ENCODE measurements at regions not wholly inside any gene's neighbourhood (a gene's known extent, or its start where the extent isn't known, plus 50 kb on each side); places are given as distances from the start of the nearest gene placed in this dataset.

- Histone ChIP-seq H2BK5ac (ENCODE audit: low read depth, low read length, poor library complexity, severe bottlenecking) (no peak overlapping the region), H2BK12ac (ENCODE audit: low read length in 2 of 2) (no peak overlapping the region), H3K9ac (ENCODE audit: low read length) (no peak overlapping the region), H3K18ac (ENCODE audit: low read depth in 1 of 2, low read length in 2 of 2) (no peak overlapping the region), H3K23ac (ENCODE audit: low read length in 2 of 2) (no peak overlapping the region), H4K91ac (ENCODE audit: low read length) (no peak overlapping the region), H3K4me3 (ENCODE audit: insufficient read depth in 1 of 2, low read depth in 1 of 2, low read length in 2 of 2) (no peak overlapping the region), H3K27ac (ENCODE audit: low read length, poor library complexity, severe bottlenecking) (no peak overlapping the region), H3K4me2 (ENCODE audit: low read length, poor library complexity, severe bottlenecking) (no peak overlapping the region), H2BK120ac (ENCODE audit: low read depth, low read length) (no peak overlapping the region), H3K4me1 (ENCODE audit: control insufficient read depth, insufficient read depth, low read depth, low read length) (no peaks in the 10 kb centered on the region), H4K8ac (ENCODE audit: low read length) (no peak overlapping the region), H3K14ac (ENCODE audit: low read length in 2 of 2) (no peak overlapping the region), H2BK15ac (ENCODE audit: low read depth, poor library complexity, severe bottlenecking) (no peak overlapping the region), H2AFZ (ENCODE audit: low read depth, low read length) (no peak overlapping the region), H3K4ac (ENCODE audit: low read depth in 1 of 2, low read length in 2 of 2) (no peak overlapping the region), H3K9me3 (ENCODE audit: control insufficient read depth, low read length) (peaks cover 36% of the 10 kb centered on the region), H3K27me3 (ENCODE audit: control insufficient read depth in 1 of 2, insufficient read depth in 1 of 2, low read length in 2 of 2) (no peaks in the 10 kb centered on the region), H2AK5ac (ENCODE audit: low read length, severe bottlenecking) (no peak overlapping the region), H3K79me1 (replicated peaks; ENCODE audit: low read length, poor library complexity, severe bottlenecking) (no peaks in the 10 kb centered on the region), H3K36me3 (ENCODE audit: control insufficient read depth in 1 of 2, insufficient read depth in 2 of 2, low read depth in 1 of 2, low read length in 2 of 2) (no peaks in the 10 kb centered on the region)
- 77% methylated on average over 3 of the region's 3 CpGs for WGBS
- DNase-seq, result no peak
Observed at GRCh38 chr14:101315802-101316296, 245.4 kb upstream of the DIO3 start.

GRCh38 chr14:101318271-101318670 lies 243.0 kb upstream of the DIO3 start:
- Histone ChIP-seq H3K4me3 (ENCODE audit: insufficient read depth in 1 of 2, low read depth in 1 of 2, low read length in 2 of 2) (no peak overlapping the region), H3K9me3 (ENCODE audit: control insufficient read depth, low read length) (peaks cover 54% of the 10 kb centered on the region), H2BK120ac (ENCODE audit: low read depth, low read length) (no peak overlapping the region), H2BK12ac (ENCODE audit: low read length in 2 of 2) (no peak overlapping the region), H3K27ac (ENCODE audit: low read length, poor library complexity, severe bottlenecking) (no peak overlapping the region), H3K4me1 (ENCODE audit: control insufficient read depth, insufficient read depth, low read depth, low read length) (no peaks in the 10 kb centered on the region), H3K14ac (ENCODE audit: low read length in 2 of 2) (no peak overlapping the region), H4K8ac (ENCODE audit: low read length) (no peak overlapping the region), H4K91ac (ENCODE audit: low read length) (no peak overlapping the region), H3K9ac (ENCODE audit: low read length) (no peak overlapping the region), H3K18ac (ENCODE audit: low read depth in 1 of 2, low read length in 2 of 2) (no peak overlapping the region), H2BK5ac (ENCODE audit: low read depth, low read length, poor library complexity, severe bottlenecking) (no peak overlapping the region), H3K4me2 (ENCODE audit: low read length, poor library complexity, severe bottlenecking) (no peak overlapping the region), H3K79me1 (replicated peaks; ENCODE audit: low read length, poor library complexity, severe bottlenecking) (no peaks in the 10 kb centered on the region), H2AK5ac (ENCODE audit: low read length, severe bottlenecking) (no peak overlapping the region), H3K27me3 (ENCODE audit: control insufficient read depth in 1 of 2, insufficient read depth in 1 of 2, low read length in 2 of 2) (no peaks in the 10 kb centered on the region), H2BK15ac (ENCODE audit: low read depth, poor library complexity, severe bottlenecking) (no peak overlapping the region), H3K4ac (ENCODE audit: low read depth in 1 of 2, low read length in 2 of 2) (no peak overlapping the region), H2AFZ (ENCODE audit: low read depth, low read length) (no peak overlapping the region), H3K36me3 (ENCODE audit: control insufficient read depth in 1 of 2, insufficient read depth in 2 of 2, low read depth in 1 of 2, low read length in 2 of 2) (no peaks in the 10 kb centered on the region), H3K23ac (ENCODE audit: low read length in 2 of 2) (no peak overlapping the region)
- no peak for DNase-seq
- 58% methylated on average over 4 of the region's 6 CpGs for WGBS

GRCh38 chr14:101320396-101320795 lies 240.9 kb upstream of the DIO3 start:
- DNase-seq, result no peak
- H2AK5ac ChIP-seq (ENCODE audit: low read length, severe bottlenecking), result no peak overlapping the region
- H2AFZ ChIP-seq (ENCODE audit: low read depth, low read length), result no peak overlapping the region
- no peak overlapping the region for H2BK12ac ChIP-seq (ENCODE audit: low read length in 2 of 2)
- no peak overlapping the region for H3K27ac ChIP-seq (ENCODE audit: low read length, poor library complexity, severe bottlenecking)
- H3K14ac ChIP-seq (ENCODE audit: low read length in 2 of 2), result no peak overlapping the region
- no peaks in the 10 kb centered on the region for H3K27me3 ChIP-seq (ENCODE audit: control insufficient read depth in 1 of 2, insufficient read depth in 1 of 2, low read length in 2 of 2)
- no peak overlapping the region for H3K18ac ChIP-seq (ENCODE audit: low read depth in 1 of 2, low read length in 2 of 2)
- no peak overlapping the region for H3K4ac ChIP-seq (ENCODE audit: low read depth in 1 of 2, low read length in 2 of 2)
- peaks cover 56% of the 10 kb centered on the region for H3K9me3 ChIP-seq (ENCODE audit: control insufficient read depth, low read length)
- no peak overlapping the region for H3K4me3 ChIP-seq (ENCODE audit: insufficient read depth in 1 of 2, low read depth in 1 of 2, low read length in 2 of 2)
- no CpG with 5 or more reads among the region's 1 CpG for WGBS
- H2BK120ac ChIP-seq (ENCODE audit: low read depth, low read length), result no peak overlapping the region
- H3K36me3 ChIP-seq (ENCODE audit: control insufficient read depth in 1 of 2, insufficient read depth in 2 of 2, low read depth in 1 of 2, low read length in 2 of 2), result no peaks in the 10 kb centered on the region
- no peaks in the 10 kb centered on the region for H3K4me1 ChIP-seq (ENCODE audit: control insufficient read depth, insufficient read depth, low read depth, low read length)
- H3K79me1 ChIP-seq (replicated peaks; ENCODE audit: low read length, poor library complexity, severe bottlenecking), result no peaks in the 10 kb centered on the region
- no peak overlapping the region for H4K91ac ChIP-seq (ENCODE audit: low read length)
- no peak overlapping the region for H3K4me2 ChIP-seq (ENCODE audit: low read length, poor library complexity, severe bottlenecking)
- H2BK15ac ChIP-seq (ENCODE audit: low read depth, poor library complexity, severe bottlenecking), result no peak overlapping the region
- H2BK5ac ChIP-seq (ENCODE audit: low read depth, low read length, poor library complexity, severe bottlenecking), result no peak overlapping the region
- no peak overlapping the region for H4K8ac ChIP-seq (ENCODE audit: low read length)
- no peak overlapping the region for H3K9ac ChIP-seq (ENCODE audit: low read length)
- no peak overlapping the region for H3K23ac ChIP-seq (ENCODE audit: low read length in 2 of 2)

- H3K9ac ChIP-seq (ENCODE audit: low read length), result no peak overlapping the region
- H2AFZ ChIP-seq (ENCODE audit: low read depth, low read length), result no peak overlapping the region
- no peaks in the 10 kb centered on the region for H3K79me1 ChIP-seq (replicated peaks; ENCODE audit: low read length, poor library complexity, severe bottlenecking)
- no peak overlapping the region for H3K4me2 ChIP-seq (ENCODE audit: low read length, poor library complexity, severe bottlenecking)
- no peak overlapping the region for H4K91ac ChIP-seq (ENCODE audit: low read length)
- H3K23ac ChIP-seq (ENCODE audit: low read length in 2 of 2), result no peak overlapping the region
- no peak overlapping the region for H2AK5ac ChIP-seq (ENCODE audit: low read length, severe bottlenecking)
- WGBS, result 16% methylated on average over 4 of the region's 5 CpGs
- H2BK120ac ChIP-seq (ENCODE audit: low read depth, low read length), result no peak overlapping the region
- no peak overlapping the region for H3K18ac ChIP-seq (ENCODE audit: low read depth in 1 of 2, low read length in 2 of 2)
- H3K4me3 ChIP-seq (ENCODE audit: insufficient read depth in 1 of 2, low read depth in 1 of 2, low read length in 2 of 2), result no peak overlapping the region
- H3K9me3 ChIP-seq (ENCODE audit: control insufficient read depth, low read length), result peaks cover 44% of the 10 kb centered on the region
- no peak overlapping the region for H2BK12ac ChIP-seq (ENCODE audit: low read length in 2 of 2)
- H3K14ac ChIP-seq (ENCODE audit: low read length in 2 of 2), result no peak overlapping the region
- no peaks in the 10 kb centered on the region for H3K27me3 ChIP-seq (ENCODE audit: control insufficient read depth in 1 of 2, insufficient read depth in 1 of 2, low read length in 2 of 2)
- H3K36me3 ChIP-seq (ENCODE audit: control insufficient read depth in 1 of 2, insufficient read depth in 2 of 2, low read depth in 1 of 2, low read length in 2 of 2), result no peaks in the 10 kb centered on the region
- H2BK15ac ChIP-seq (ENCODE audit: low read depth, poor library complexity, severe bottlenecking), result no peak overlapping the region
- no peak overlapping the region for H3K27ac ChIP-seq (ENCODE audit: low read length, poor library complexity, severe bottlenecking)
- H3K4ac ChIP-seq (ENCODE audit: low read depth in 1 of 2, low read length in 2 of 2), result no peak overlapping the region
- no peak overlapping the region for H4K8ac ChIP-seq (ENCODE audit: low read length)
- DNase-seq, result no peak
- H2BK5ac ChIP-seq (ENCODE audit: low read depth, low read length, poor library complexity, severe bottlenecking), result no peak overlapping the region
- no peaks in the 10 kb centered on the region for H3K4me1 ChIP-seq (ENCODE audit: control insufficient read depth, insufficient read depth, low read depth, low read length)
Observed at GRCh38 chr14:101322223-101322622, 239.1 kb upstream of the DIO3 start.
